ENCODE measurements at regions not wholly inside any gene's neighbourhood (a gene's known extent, or its start where the extent isn't known, plus 50 kb on each side); places are given as distances from the start of the nearest gene placed in this dataset.
"Not testable (repeated sequence)": the region's sequence is repeated elsewhere in the genome, so short reads cannot be mapped to it uniquely, and the experiment has no call there.

DNA sequence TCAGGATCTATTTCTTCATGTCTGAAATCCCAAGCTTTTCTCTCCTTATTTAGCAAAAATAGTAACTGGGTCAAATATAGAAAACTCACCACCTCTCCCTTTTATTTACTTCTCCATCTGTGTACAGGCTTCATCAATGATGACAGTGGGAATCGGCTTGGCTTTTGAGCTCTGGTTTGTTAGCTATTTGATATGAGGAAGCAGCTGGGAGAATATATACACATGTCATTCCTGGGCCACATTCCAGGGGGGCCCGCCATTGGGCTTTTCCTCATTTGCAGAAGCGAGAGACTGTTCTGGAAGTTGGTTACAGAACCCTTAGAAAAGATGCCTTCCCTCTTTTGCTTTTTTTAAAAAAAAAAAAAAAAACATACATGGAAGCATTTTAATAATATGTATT is 107.4 kb upstream of the F9 start:
- TF ChIP-seq, protein P1, sequence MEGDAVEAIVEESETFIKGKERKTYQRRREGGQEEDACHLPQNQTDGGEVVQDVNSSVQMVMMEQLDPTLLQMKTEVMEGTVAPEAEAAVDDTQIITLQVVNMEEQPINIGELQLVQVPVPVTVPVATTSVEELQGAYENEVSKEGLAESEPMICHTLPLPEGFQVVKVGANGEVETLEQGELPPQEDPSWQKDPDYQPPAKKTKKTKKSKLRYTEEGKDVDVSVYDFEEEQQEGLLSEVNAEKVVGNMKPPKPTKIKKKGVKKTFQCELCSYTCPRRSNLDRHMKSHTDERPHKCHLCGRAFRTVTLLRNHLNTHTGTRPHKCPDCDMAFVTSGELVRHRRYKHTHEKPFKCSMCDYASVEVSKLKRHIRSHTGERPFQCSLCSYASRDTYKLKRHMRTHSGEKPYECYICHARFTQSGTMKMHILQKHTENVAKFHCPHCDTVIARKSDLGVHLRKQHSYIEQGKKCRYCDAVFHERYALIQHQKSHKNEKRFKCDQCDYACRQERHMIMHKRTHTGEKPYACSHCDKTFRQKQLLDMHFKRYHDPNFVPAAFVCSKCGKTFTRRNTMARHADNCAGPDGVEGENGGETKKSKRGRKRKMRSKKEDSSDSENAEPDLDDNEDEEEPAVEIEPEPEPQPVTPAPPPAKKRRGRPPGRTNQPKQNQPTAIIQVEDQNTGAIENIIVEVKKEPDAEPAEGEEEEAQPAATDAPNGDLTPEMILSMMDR (conservative IDR thresholded peaks at IDR 0.05): no peak
- no peak overlapping the region for H4K91ac ChIP-seq (ENCODE audit: insufficient read length, low read depth, low read length)
- no peak overlapping the region for H4K8ac ChIP-seq (replicated peaks; ENCODE audit: insufficient read length, low read depth, low read length)
- no peak overlapping the region for H3K4ac ChIP-seq (ENCODE audit: low read depth, low read length)
- no peaks in the 10 kb centered on the region for H3K27me3 ChIP-seq (ENCODE audit: insufficient read depth, low read length)
- no peak overlapping the region for H3K27ac Mint-ChIP-seq
- H3K4me1 Mint-ChIP-seq: no peaks in the 10 kb centered on the region
- H2BK20ac ChIP-seq (ENCODE audit: low read depth, low read length, poor library complexity, severe bottlenecking): no peak overlapping the region
- no peak for DNase-seq
- H3K9me3 Mint-ChIP-seq: peaks cover 0 to 30% of the 10 kb centered on the region in 2 experiments; a peak in 2 of 5 replicates
- H3K23me2 ChIP-seq (ENCODE audit: insufficient read length, low read depth, low read length, poor library complexity, severe bottlenecking): no peaks in the 10 kb centered on the region
- H3K14ac ChIP-seq (ENCODE audit: insufficient read depth, low read length): no peak overlapping the region
- no peaks in the 10 kb centered on the region for H3K4me1 ChIP-seq (ENCODE audit: insufficient read depth, low read length)
- WGBS (ENCODE audit: extremely low coverage, insufficient read length, low lambda C conversion rate): no CpG with 5 or more reads among the region's 3 CpGs
- no peak overlapping the region for H3K4me3 Mint-ChIP-seq
- H3K18ac ChIP-seq (ENCODE audit: insufficient read length, low read depth, low read length): no peak overlapping the region
- H2AK5ac ChIP-seq (ENCODE audit: insufficient read length, low read length): no peak overlapping the region
- no peak overlapping the region for H3K9ac ChIP-seq (ENCODE audit: extremely low read depth, insufficient read length, low read length)
- no peak overlapping the region for H3K27ac ChIP-seq (ENCODE audit: insufficient read length, low read depth, low read length)
- H3T11ph ChIP-seq (ENCODE audit: low read length): no peak overlapping the region
- no peak overlapping the region for H2BK15ac ChIP-seq (ENCODE audit: low read depth, low read length)
- no peak overlapping the region for H2BK5ac ChIP-seq (ENCODE audit: insufficient read length, low read length)
- H2AFZ ChIP-seq (ENCODE audit: low read length): no peak overlapping the region
- H3K79me1 ChIP-seq (ENCODE audit: insufficient read depth, low read depth, low read length, poor library complexity, severe bottlenecking): no peaks in the 10 kb centered on the region
- H3K23ac ChIP-seq (ENCODE audit: insufficient read length, low read depth, low read length): no peak overlapping the region
- H4K20me1 ChIP-seq (ENCODE audit: control insufficient read depth, insufficient read depth, insufficient read length): no peaks in the 10 kb centered on the region
- no peaks in the 10 kb centered on the region for H3K36me3 Mint-ChIP-seq (ENCODE audit: insufficient read depth in 1 of 3, low read depth in 3 of 3)
- H3K79me2 ChIP-seq (ENCODE audit: insufficient read depth, low read length): no peaks in the 10 kb centered on the region
- H3K27me3 Mint-ChIP-seq (ENCODE audit: low read depth): no peaks in the 10 kb centered on the region
- no peak overlapping the region for H3K4me2 ChIP-seq (ENCODE audit: insufficient read depth, insufficient read length, low read length)
- H2BK12ac ChIP-seq (ENCODE audit: insufficient read length, low read depth, low read length): no peak overlapping the region
- no peak overlapping the region for H3K56ac ChIP-seq (ENCODE audit: insufficient read length, low read depth, low read length)
- H2BK120ac ChIP-seq (ENCODE audit: low read depth, low read length, poor library complexity, severe bottlenecking): no peak overlapping the region
- no peaks in the 10 kb centered on the region for H3K9me3 ChIP-seq (ENCODE audit: control insufficient read depth, low read depth, low read length)
- H4K5ac ChIP-seq (ENCODE audit: insufficient read length, low read depth, low read length): no peak overlapping the region

DNA sequence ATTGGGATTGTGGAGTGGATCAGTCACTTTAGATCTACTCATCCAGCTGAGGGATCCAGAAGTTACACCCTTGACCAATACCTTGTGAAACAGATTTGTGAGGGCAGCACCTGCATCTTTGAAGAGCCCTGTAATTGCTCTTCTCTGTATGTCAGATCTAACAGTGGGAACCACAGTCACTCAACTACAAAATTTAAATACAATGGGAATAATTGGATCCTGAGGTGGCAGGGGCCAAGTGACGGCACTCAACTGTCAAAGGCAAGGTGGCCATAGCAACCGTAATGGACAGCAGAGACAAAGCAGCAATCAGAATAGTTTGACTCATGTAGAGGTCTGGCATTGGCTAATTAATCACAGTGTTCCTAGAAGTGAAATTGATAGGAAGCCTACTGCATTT is 132.3 kb upstream of the F9 start:
- not testable (repeated sequence) for H4K91ac ChIP-seq (ENCODE audit: insufficient read length, low read depth, low read length); H3K27me3 ChIP-seq (ENCODE audit: insufficient read depth, low read length); H2BK15ac ChIP-seq (ENCODE audit: low read depth, low read length); H3K4ac ChIP-seq (ENCODE audit: low read depth, low read length); H3K9me3 ChIP-seq (ENCODE audit: control insufficient read depth, low read depth, low read length); H2BK12ac ChIP-seq (ENCODE audit: insufficient read length, low read depth, low read length); H2AFZ ChIP-seq (ENCODE audit: low read length); H2BK120ac ChIP-seq (ENCODE audit: low read depth, low read length, poor library complexity, severe bottlenecking); H2BK5ac ChIP-seq (ENCODE audit: insufficient read length, low read length); DNase-seq; H2AK5ac ChIP-seq (ENCODE audit: insufficient read length, low read length); H3K27ac ChIP-seq (ENCODE audit: insufficient read length, low read depth, low read length); H2BK20ac ChIP-seq (ENCODE audit: low read depth, low read length, poor library complexity, severe bottlenecking); H3K18ac ChIP-seq (ENCODE audit: insufficient read length, low read depth, low read length); H3T11ph ChIP-seq (ENCODE audit: low read length); H3K14ac ChIP-seq (ENCODE audit: insufficient read depth, low read length); H3K56ac ChIP-seq (ENCODE audit: insufficient read length, low read depth, low read length); H3K4me3 Mint-ChIP-seq; H3K4me1 ChIP-seq (ENCODE audit: insufficient read depth, low read length); H4K5ac ChIP-seq (ENCODE audit: insufficient read length, low read depth, low read length); H3K9ac ChIP-seq (ENCODE audit: extremely low read depth, insufficient read length, low read length); H3K4me1 Mint-ChIP-seq; H3K79me2 ChIP-seq (ENCODE audit: insufficient read depth, low read length); H4K20me1 ChIP-seq (ENCODE audit: control insufficient read depth, insufficient read depth, insufficient read length); H4K8ac ChIP-seq (replicated peaks; ENCODE audit: insufficient read length, low read depth, low read length); H3K27ac Mint-ChIP-seq; H3K4me2 ChIP-seq (ENCODE audit: insufficient read depth, insufficient read length, low read length); H3K23ac ChIP-seq (ENCODE audit: insufficient read length, low read depth, low read length); H3K79me1 ChIP-seq (ENCODE audit: insufficient read depth, low read depth, low read length, poor library complexity, severe bottlenecking); H3K23me2 ChIP-seq (ENCODE audit: insufficient read length, low read depth, low read length, poor library complexity, severe bottlenecking); H3K27me3 Mint-ChIP-seq (ENCODE audit: low read depth)
- H3K36me3 Mint-ChIP-seq (ENCODE audit: insufficient read depth in 1 of 3, low read depth in 3 of 3): peaks cover 6 to 19% (median 9%) of the 10 kb centered on the region in 3 experiments; a peak in 6 of 7 replicates
- no CpG with 5 or more reads among the region's 2 CpGs for WGBS (ENCODE audit: extremely low coverage, insufficient read length, low lambda C conversion rate)
- H3K9me3 Mint-ChIP-seq: peaks cover 20 to 34% of the 10 kb centered on the region in 2 experiments
